ENCODE measurements at regions not wholly inside any gene's neighbourhood (a gene's known extent, or its start where the extent isn't known, plus 50 kb on each side); places are given as distances from the start of the nearest gene placed in this dataset.
"Not testable (repeated sequence)": the region's sequence is repeated elsewhere in the genome, so short reads cannot be mapped to it uniquely, and the experiment has no call there.

GRCh38 chr1:119191325-119191724 lies 50.9 kb upstream of the WARS2 start:
- DNase-seq, result no peak

DNA sequence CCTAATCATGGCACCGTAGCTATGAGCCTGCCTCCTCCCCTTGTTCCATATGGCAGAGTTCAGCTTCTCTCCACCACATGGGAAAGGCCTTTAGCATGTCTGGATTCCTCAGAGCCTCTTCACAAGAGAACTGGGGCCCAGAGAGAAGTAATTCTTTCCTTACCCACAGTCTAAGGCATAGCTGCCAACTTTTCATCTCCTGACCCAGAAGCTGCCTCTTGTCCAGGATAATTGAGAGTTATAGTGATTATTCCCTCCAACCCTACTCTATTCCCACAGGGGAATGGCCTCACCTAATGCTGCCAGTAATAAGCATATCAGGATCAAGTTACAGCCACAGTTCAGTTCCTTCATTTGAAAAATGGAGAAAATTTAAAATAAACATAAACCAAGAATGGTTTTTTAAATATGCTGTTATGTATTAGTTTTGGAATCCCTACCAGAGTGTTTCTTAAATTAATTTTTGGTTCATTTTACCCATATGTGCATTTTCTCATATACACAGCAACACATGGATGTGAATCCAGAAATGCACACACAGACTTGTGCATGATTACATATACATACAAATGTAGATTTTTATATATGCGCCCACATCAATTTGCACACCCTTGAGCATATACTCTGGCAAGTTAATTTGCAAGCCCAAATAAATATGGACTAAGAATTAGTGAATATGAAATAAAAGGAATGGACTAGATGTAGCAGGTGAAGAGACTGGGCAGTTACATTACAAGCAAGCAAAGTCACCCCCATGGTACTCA lies 63.9 kb upstream of the WARS2 start:
- no peak for DNase-seq

- no peak for DNase-seq
Measured at GRCh38 chr1:119204961-119205357, 64.5 kb upstream of the WARS2 start.

- DNase-seq, result no peak
Measured at GRCh38 chr1:119209061-119209460, 68.6 kb upstream of the WARS2 start.

- no peak for DNase-seq
Measured at GRCh38 chr1:119209596-119210295, 69.3 kb upstream of the WARS2 start.

GRCh38 chr1:119210296-119210649 lies 69.8 kb upstream of the WARS2 start:
- DNase-seq, result no peak

DNA sequence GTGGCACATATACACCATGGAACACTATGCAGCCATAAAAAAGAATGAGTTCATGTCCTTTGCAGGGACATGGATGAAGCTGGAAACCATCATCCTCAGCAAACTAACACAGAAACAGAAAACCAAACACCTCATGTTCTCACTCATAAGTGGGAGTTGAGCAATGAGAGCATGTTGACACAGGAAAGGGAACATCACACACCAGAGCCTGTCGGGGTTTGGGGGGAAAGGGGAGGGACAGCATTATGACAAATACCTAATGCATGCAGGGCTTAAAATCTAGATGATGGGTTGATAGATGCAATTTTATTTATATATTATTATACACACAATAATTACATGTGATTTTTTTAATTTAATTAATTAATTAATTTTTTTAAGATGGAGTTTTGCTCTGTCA lies 72.8 kb upstream of the WARS2 start:
- DNase-seq, result not testable (repeated sequence)

- DNase-seq, result not testable (repeated sequence)
Measured at GRCh38 chr1:119214961-119215360, 74.5 kb upstream of the WARS2 start.

GRCh38 chr1:119217309-119217828 lies 76.9 kb upstream of the WARS2 start:
- DNase-seq, result no peak

DNA sequence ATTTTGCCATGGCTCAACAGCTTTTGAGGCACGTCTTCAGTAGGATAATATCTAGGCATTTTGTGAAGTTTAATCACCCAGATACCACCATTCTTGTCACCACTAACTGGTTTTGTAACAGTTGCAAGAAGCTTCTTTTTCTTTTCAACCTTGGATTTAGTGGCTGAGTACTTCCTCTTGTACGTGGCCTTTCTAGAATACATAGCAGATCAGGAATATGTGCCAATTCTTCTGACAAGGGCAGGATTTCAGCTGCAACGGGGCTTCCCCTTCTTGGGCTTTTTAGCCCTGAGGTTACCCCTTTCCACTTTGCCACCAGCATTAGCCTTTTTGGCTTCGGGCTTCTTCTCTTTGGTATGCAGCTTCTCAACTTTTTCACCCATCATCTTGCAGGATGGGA lies 79.3 kb upstream of the WARS2 start:
- DNase-seq, result no peak

DNA sequence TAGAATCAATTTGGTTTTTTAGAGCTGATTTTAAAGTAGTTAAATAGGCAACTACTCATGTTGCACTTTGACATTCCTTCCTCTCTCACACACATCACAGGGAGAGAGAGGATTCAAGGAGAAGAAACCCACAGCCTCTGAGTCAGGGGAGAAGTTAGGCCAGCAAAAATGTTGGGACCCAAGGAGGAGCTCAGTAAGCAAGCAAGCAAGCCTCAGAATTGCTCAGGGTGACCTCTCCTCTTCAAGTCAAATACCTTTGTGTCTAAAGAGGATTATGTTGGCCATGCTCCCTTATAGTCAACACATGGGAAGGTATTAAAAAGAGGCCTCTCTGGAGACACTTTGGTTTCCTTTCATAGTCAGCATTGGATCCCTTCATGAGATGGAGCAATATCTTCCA lies 80.5 kb upstream of the WARS2 start:
- no peak for DNase-seq

DNA sequence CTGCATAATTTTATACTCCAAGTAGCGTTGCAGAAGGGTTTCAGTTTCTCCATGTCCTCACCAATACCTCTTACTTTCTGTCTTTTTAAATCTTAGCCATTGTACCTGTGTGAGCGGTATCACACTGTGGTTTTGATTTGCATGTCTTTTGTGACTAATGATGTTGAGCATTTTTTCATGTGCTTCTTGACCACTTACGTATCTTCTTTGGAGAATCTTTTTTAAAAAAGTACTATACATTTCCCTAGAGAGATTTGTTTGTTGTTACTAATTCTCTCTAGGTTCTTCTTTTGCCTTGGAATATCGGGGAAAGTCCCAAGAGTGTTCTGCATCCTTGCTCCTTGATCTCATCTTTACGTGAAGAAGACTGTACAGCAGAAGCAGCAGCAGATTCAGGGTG lies 81.8 kb upstream of the WARS2 start:
- DNase-seq, result no peak

DNA sequence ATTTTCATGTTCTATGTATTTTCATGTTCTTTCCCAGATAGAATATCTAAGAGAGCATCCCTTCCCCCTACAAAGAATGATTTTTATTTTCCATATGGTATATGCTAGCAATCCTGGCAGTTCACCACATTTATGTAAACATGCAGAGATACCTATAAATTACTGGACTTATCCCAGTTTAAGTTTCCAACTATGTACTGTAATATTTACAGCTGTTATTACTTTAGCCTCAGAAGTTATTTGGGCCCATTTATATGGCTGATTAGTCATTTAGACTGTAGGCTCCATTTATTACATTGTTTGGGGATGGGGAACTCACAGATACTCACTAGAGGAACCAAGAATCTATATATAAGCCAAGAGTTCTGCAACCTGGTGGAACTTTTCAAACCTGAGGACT lies 84.8 kb upstream of the WARS2 start:
- no peak for DNase-seq

DNA sequence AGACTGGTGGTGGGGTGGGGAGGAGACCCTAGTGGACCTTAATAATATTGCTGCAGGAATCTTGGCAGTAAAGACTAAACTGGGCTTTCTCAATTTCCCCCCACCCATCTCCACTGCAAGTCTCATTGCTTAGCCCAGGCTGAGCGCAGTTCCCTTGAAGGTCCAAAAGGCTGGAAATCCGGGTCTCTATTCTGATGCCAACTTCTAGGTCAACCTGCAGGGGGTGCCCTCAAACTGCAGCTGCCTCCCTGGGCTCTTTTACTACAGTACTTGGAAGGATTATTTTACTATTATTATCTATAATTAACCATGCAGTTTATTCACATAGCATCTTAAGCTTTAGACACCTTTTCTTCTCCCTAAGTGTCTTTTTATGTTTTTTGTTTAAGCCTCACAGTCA lies 85.4 kb upstream of the WARS2 start:
- DNase-seq, result no peak

- DNase-seq, result no peak
Measured at GRCh38 chr1:119226321-119226720, 85.9 kb upstream of the WARS2 start.

- no peak for DNase-seq
Measured at GRCh38 chr1:119226913-119227312, 86.5 kb upstream of the WARS2 start.

- no peak for DNase-seq
Measured at GRCh38 chr1:119227456-119227855, 87.0 kb upstream of the WARS2 start.

DNA sequence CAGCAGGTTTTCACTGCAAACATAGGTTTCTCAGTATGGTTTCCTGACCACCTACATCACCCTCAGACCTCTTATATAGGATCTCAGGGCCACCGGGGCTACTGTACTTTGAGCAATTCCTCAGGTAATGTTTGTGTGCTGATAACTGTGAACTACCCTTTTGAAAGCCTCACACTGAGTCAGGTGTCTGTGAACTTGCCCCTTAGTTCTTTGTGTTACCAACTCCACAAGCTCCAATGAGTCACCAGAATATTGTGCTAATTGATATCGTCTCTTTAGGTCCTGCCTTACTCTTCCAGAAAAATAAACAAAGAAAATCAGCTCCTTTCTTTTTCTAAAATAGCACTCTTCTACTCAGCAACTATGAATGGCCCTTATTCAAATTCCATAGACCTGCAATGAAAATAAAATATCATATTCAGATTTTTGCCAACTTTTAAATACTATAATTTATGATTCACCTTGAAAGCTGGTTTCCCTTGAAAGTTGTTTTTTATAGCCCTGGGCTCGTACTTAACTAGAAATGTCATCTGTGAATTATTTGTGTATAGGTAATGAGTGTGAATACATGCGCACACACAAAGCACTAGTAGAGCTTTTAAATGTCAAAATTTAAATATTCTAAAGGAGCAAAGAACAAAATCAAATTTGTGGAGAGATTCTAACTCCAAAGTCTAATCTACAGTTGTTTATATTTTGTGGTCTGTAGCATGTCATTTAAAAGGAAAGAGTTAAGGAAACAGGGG lies 88.1 kb upstream of the WARS2 start:
- no peak for DNase-seq

DNA sequence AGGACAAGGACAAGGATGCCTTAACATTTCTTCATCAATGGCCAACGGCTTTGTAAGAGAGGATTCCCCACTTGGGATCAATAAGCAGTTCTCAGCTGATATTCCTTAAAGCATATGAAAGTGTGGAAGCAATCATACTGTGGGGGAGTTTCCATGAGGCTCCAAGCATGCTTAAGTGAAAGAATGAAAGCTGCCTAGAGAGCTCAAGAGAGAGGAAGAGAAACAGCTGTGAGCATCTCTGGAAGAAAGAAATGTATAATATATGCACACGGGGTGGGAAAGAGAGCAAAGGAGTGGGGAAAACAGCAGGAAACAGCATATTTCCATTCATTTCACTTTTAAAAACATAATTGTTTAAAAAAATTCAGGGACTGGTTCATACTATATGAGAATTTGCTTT lies 94.7 kb upstream of the WARS2 start:
- no peak for DNase-seq

DNA sequence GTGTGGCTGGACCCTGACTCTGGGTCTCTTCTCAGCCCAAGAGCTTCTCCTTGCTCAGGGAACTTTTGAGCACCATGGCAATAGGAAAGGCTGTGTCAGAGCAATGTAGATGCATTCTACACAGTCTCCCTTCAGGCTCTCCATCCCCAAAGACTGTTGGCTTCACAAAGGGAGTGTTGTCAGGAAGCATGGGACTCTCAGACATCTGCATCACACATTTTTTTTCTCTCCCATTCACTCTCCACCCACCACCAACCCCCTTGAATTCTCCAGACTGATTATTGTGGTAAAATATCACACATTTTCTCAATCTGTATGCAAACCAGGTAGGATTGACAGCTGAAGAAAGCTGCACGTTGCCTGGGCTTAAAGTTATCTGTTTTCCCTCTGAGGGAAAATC lies 105.4 kb upstream of the WARS2 start:
- DNase-seq, result no peak

- no peak for DNase-seq
Measured at GRCh38 chr1:119249283-119249682, 108.8 kb upstream of the WARS2 start.

GRCh38 chr1:119250299-119250698 lies 109.8 kb upstream of the WARS2 start:
- no peak for DNase-seq

DNA sequence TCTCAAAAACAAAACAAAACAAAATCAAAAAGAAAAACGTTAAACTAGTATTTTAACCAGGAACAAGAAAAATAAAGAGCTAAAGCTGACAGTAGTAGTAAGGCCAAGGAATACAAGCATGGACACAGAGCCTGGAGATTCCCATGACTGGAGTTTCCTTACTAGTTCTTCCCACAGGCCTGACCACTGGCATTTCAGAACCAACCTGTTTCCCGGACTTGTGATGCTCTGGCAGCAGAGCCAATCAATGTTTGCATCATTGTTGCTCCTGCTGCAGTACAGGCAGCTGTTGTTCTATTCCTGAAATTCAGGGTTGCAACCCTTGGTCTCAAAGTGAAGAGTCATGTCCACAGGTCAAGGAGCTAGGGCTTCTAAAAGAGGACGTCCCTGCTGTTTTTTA lies 111.3 kb upstream of the WARS2 start:
- DNase-seq, result no peak

DNA sequence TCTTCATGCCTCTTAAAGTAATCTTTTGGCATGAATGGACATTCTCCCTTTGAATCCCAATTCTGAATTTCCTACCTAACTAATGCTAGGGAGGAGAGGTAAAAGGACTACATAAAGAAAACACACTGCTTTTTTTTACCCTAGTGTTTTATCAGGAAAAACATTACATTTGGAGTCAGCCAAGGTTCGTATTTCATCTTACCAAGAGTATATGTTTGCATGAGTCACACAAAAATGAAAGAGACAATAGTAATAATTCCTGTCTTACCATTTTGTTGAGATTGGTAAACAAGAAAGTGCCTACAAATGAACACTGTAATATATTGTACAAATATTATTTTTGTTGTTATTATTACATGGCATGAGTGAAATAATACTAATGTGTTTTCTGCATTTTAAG lies 112.9 kb upstream of the WARS2 start:
- DNase-seq, result no peak
